Mammary epithelial cell (primary cell): ENCODE measurements at regions not wholly inside any gene's neighbourhood (a gene's known extent, or its start where the extent isn't known, plus 50 kb on each side); places are given as distances from the start of the nearest gene placed in this dataset.

ENCODE experiments used
- CTCF ChIP-seq, 2 donors: IDR thresholded peaks in 1 of 2; conservative IDR thresholded peaks in 1 of 2; 2 replicates each; pipeline ENCODE4 v1.5.1; 2011 to 2012; ENCODE audit warnings: inconsistent platforms in 2 of 2, low read length in 2 of 2, mild to moderate bottlenecking in 2 of 2, control low read depth in 1 of 2, low read depth in 1 of 2; ENCODE audit not compliant: insufficient read depth in 1 of 2; ENCODE audit errors: extremely low read depth in 1 of 2
- EZH2 ChIP-seq: IDR thresholded peaks from 2 replicates; pipeline ENCODE4 v1.6.1; 2012; ENCODE audit warnings: low read length, inconsistent platforms, borderline replicate concordance

GRCh38 chr20:6513599-6513998 is 253.9 kb upstream of the BMP2 start:
- TF ChIP-seq CTCF (conservative IDR thresholded peaks at IDR 0.05 in 1 of 2, IDR thresholded peaks at IDR 0.05 in 1 of 2; ENCODE audit: extremely low read depth in 1 of 2, insufficient read depth in 1 of 2, low read depth in 1 of 2, low read length in 2 of 2): no peak
- no peak for TF ChIP-seq EZH2
